ENCODE measurements at regions not wholly inside any gene's neighbourhood (a gene's known extent, or its start where the extent isn't known, plus 50 kb on each side); places are given as distances from the start of the nearest gene placed in this dataset.

DNA sequence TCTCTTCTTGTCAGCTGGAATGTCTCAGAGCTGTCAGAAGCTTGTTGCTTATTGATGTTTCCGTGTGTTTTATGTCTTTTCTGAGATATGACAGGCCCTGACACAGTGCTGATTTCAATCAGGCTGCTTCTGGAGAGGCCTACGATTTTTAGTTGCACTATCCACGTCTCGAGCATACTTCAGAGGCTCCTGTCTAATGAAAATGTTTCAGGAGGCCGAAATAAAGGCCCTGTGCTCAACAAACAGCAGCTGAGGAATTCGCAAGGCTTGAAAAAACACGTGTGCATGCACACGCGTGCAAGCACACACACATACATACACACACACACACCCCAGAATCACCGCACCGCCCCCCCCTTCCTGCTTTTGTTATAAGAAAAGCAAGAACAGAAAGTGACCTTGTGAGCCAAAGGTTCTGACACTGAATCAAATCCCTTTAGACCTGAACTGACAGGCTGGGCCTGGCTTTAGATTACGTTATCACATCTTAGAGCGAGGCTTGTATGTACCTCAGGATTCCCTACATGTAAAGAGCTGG is 296.6 kb downstream of the NR2F2 start:
- no peak overlapping the region for H3K27ac ChIP-seq (replicated peaks; ENCODE audit: low read length)
- H3K18ac ChIP-seq (ENCODE audit: low read length): no peak overlapping the region
- no peak overlapping the region for H4K91ac ChIP-seq (ENCODE audit: low read depth, low read length, poor library complexity)
- no peak overlapping the region for H3K4me2 ChIP-seq (ENCODE audit: insufficient read depth, low read length, poor library complexity, severe bottlenecking)
- H2AFZ ChIP-seq (ENCODE audit: low read length): peak overlapping the region; percentile 25
- H2AK5ac ChIP-seq (ENCODE audit: low read depth, low read length): no peak overlapping the region
- no peak overlapping the region for H3K4ac ChIP-seq (ENCODE audit: low read length)
- no peak overlapping the region for H3K23ac ChIP-seq (ENCODE audit: low read depth, low read length, poor library complexity)
- no peak overlapping the region for H2BK5ac ChIP-seq (ENCODE audit: low read length)
- no peak overlapping the region for H2BK120ac ChIP-seq (ENCODE audit: low read depth, low read length)
- no peaks in the 10 kb centered on the region for H3K9me3 ChIP-seq (replicated peaks in 1 of 2; ENCODE audit: control insufficient read depth in 2 of 2, insufficient read depth in 1 of 2, low read depth in 1 of 2, low read length in 2 of 2)
- H3K36me3 ChIP-seq (replicated peaks in 1 of 2; ENCODE audit: control insufficient read depth in 2 of 2, insufficient read depth in 2 of 2, low read length in 2 of 2): no peaks in the 10 kb centered on the region
- H3K14ac ChIP-seq (ENCODE audit: low read length): no peak overlapping the region
- H3K4me1 ChIP-seq (ENCODE audit: control insufficient read depth in 2 of 2, insufficient read depth in 1 of 2, low read depth in 1 of 2, low read length in 2 of 2): peaks cover 0 to 6% of the 10 kb centered on the region in 2 donors
- no peak overlapping the region for H2BK12ac ChIP-seq (ENCODE audit: low read length)
- H3K79me1 ChIP-seq (ENCODE audit: low read depth, low read length): no peaks in the 10 kb centered on the region
- no CpG with 5 or more reads among the region's 13 CpGs for WGBS, 2 donors (ENCODE audit: extremely low coverage in 2 of 2, insufficient read length in 2 of 2, insufficient replicate concordance in 1 of 2)
- H3K9ac ChIP-seq (ENCODE audit: low read depth, low read length, poor library complexity): no peak overlapping the region
- H2BK15ac ChIP-seq (ENCODE audit: low read length): no peak overlapping the region
- peak overlapping the region in 1 of 2 donors; percentile 4 for H3K4me3 ChIP-seq (ENCODE audit: low read length in 2 of 2)
- H4K8ac ChIP-seq (ENCODE audit: low read depth, low read length): no peak overlapping the region
- H3K27me3 ChIP-seq (ENCODE audit: control insufficient read depth in 3 of 3, insufficient read depth in 3 of 3, low read depth in 1 of 3, low read length in 3 of 3): no peaks in the 10 kb centered on the region
- no peak for DNase-seq (ENCODE audit: low spot score)

GRCh38 chr15:96629511-96629910 is 299.0 kb downstream of the NR2F2 start:
- Histone ChIP-seq H4K91ac (ENCODE audit: low read depth, low read length, poor library complexity) (no peak overlapping the region), H2BK120ac (ENCODE audit: low read depth, low read length) (no peak overlapping the region), H3K9ac (ENCODE audit: low read depth, low read length, poor library complexity) (no peak overlapping the region), H2AFZ (ENCODE audit: low read length) (no peak overlapping the region), H3K79me1 (ENCODE audit: low read depth, low read length) (no peaks in the 10 kb centered on the region), H3K23ac (ENCODE audit: low read depth, low read length, poor library complexity) (no peak overlapping the region), H3K36me3 (replicated peaks in 1 of 2; ENCODE audit: control insufficient read depth in 2 of 2, insufficient read depth in 2 of 2, low read length in 2 of 2) (no peaks in the 10 kb centered on the region), H3K14ac (ENCODE audit: low read length) (no peak overlapping the region), H4K8ac (ENCODE audit: low read depth, low read length) (no peak overlapping the region), H3K4me2 (ENCODE audit: insufficient read depth, low read length, poor library complexity, severe bottlenecking) (no peak overlapping the region), H3K27me3 (ENCODE audit: control insufficient read depth in 3 of 3, insufficient read depth in 3 of 3, low read depth in 1 of 3, low read length in 3 of 3) (no peaks in the 10 kb centered on the region), H3K4me1 (ENCODE audit: control insufficient read depth in 2 of 2, insufficient read depth in 1 of 2, low read depth in 1 of 2, low read length in 2 of 2) (peaks cover 0 to 6% of the 10 kb centered on the region in 2 donors), H3K9me3 (replicated peaks in 1 of 2; ENCODE audit: control insufficient read depth in 2 of 2, insufficient read depth in 1 of 2, low read depth in 1 of 2, low read length in 2 of 2) (no peaks in the 10 kb centered on the region), H2BK12ac (ENCODE audit: low read length) (no peak overlapping the region), H3K4me3 (ENCODE audit: low read length in 2 of 2) (no peak overlapping the region), H2BK5ac (ENCODE audit: low read length) (no peak overlapping the region), H2AK5ac (ENCODE audit: low read depth, low read length) (no peak overlapping the region), H2BK15ac (ENCODE audit: low read length) (no peak overlapping the region), H3K18ac (ENCODE audit: low read length) (no peak overlapping the region), H3K27ac (replicated peaks; ENCODE audit: low read length) (no peak overlapping the region), H3K4ac (ENCODE audit: low read length) (no peak overlapping the region)
- WGBS, 2 donors (ENCODE audit: extremely low coverage in 2 of 2, insufficient read length in 2 of 2, insufficient replicate concordance in 1 of 2): no CpG with 5 or more reads among the region's 4 CpGs
- DNase-seq (ENCODE audit: low spot score): no peak

DNA sequence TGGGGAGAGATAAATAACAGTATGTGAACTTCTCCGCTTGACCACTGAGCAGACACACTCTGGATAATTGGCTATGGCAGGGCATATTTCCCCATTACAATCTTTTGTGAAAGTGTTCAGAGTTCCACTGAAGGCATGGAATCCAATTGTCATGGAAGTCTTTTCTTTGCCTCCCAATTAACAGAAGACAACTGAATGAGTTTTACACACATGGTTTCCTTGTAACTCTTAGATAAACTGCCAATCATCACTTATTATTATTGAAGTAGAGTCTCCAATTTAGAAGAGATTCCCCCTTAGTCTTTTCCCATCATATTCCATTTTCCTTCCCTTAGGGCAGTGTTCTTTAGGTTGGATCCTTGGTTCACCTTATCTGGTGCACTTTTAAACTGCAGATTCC is 308.3 kb downstream of the NR2F2 start:
- Histone ChIP-seq H3K18ac (ENCODE audit: low read length) (no peak overlapping the region), H3K27ac (replicated peaks; ENCODE audit: low read length) (no peak overlapping the region), H2BK12ac (ENCODE audit: low read length) (no peak overlapping the region), H2BK5ac (ENCODE audit: low read length) (no peak overlapping the region), H3K4me1 (ENCODE audit: control insufficient read depth in 2 of 2, insufficient read depth in 1 of 2, low read depth in 1 of 2, low read length in 2 of 2) (peaks cover 0 to 1% of the 10 kb centered on the region in 2 donors), H3K9ac (ENCODE audit: low read depth, low read length, poor library complexity) (no peak overlapping the region), H4K8ac (ENCODE audit: low read depth, low read length) (no peak overlapping the region), H4K91ac (ENCODE audit: low read depth, low read length, poor library complexity) (no peak overlapping the region), H3K79me1 (ENCODE audit: low read depth, low read length) (no peaks in the 10 kb centered on the region), H2AK5ac (ENCODE audit: low read depth, low read length) (no peak overlapping the region), H3K36me3 (replicated peaks in 1 of 2; ENCODE audit: control insufficient read depth in 2 of 2, insufficient read depth in 2 of 2, low read length in 2 of 2) (no peaks in the 10 kb centered on the region), H2AFZ (ENCODE audit: low read length) (no peak overlapping the region), H3K14ac (ENCODE audit: low read length) (no peak overlapping the region), H3K4me3 (ENCODE audit: low read length in 2 of 2) (no peak overlapping the region), H3K4ac (ENCODE audit: low read length) (no peak overlapping the region), H3K9me3 (replicated peaks in 1 of 2; ENCODE audit: control insufficient read depth in 2 of 2, insufficient read depth in 1 of 2, low read depth in 1 of 2, low read length in 2 of 2) (no peaks in the 10 kb centered on the region), H3K4me2 (ENCODE audit: insufficient read depth, low read length, poor library complexity, severe bottlenecking) (no peak overlapping the region), H2BK120ac (ENCODE audit: low read depth, low read length) (no peak overlapping the region), H3K23ac (ENCODE audit: low read depth, low read length, poor library complexity) (no peak overlapping the region), H3K27me3 (ENCODE audit: control insufficient read depth in 3 of 3, insufficient read depth in 3 of 3, low read depth in 1 of 3, low read length in 3 of 3) (no peaks in the 10 kb centered on the region), H2BK15ac (ENCODE audit: low read length) (no peak overlapping the region)
- DNase-seq (ENCODE audit: low spot score): no peak
- no CpG with 5 or more reads among the region's 1 CpG for WGBS, 2 donors (ENCODE audit: extremely low coverage in 2 of 2, insufficient read length in 2 of 2, insufficient replicate concordance in 1 of 2)

DNA sequence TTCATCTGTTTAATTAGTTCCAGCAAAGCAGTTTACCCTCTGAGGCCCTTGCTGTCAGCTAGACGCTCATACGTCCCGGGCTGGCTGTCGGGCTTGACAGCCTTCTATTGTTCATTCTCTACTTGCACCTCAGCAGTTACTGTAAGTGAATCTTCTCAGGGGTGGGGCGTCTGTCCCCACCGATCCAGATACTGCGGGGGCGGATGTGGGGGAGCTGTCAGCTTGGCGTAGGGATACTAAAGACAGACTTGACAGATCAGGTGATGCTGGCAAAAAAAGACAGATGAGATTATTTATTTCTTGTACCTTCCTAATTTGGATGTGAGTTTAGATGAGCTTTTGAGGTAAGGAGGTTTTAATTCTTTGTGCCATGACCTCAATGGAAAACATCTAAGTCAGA is 315.3 kb downstream of the NR2F2 start:
- Histone ChIP-seq H2BK120ac (ENCODE audit: low read depth, low read length) (no peak overlapping the region), H4K91ac (ENCODE audit: low read depth, low read length, poor library complexity) (no peak overlapping the region), H2BK5ac (ENCODE audit: low read length) (no peak overlapping the region), H3K14ac (ENCODE audit: low read length) (no peak overlapping the region), H3K36me3 (replicated peaks in 1 of 2; ENCODE audit: control insufficient read depth in 2 of 2, insufficient read depth in 2 of 2, low read length in 2 of 2) (no peaks in the 10 kb centered on the region), H3K79me1 (ENCODE audit: low read depth, low read length) (no peaks in the 10 kb centered on the region), H2AK5ac (ENCODE audit: low read depth, low read length) (no peak overlapping the region), H3K4me3 (ENCODE audit: low read length in 2 of 2) (no peak overlapping the region), H2BK12ac (ENCODE audit: low read length) (no peak overlapping the region), H3K18ac (ENCODE audit: low read length) (no peak overlapping the region), H3K27me3 (ENCODE audit: control insufficient read depth in 3 of 3, insufficient read depth in 3 of 3, low read depth in 1 of 3, low read length in 3 of 3) (no peaks in the 10 kb centered on the region), H3K4ac (ENCODE audit: low read length) (no peak overlapping the region), H3K4me1 (ENCODE audit: control insufficient read depth in 2 of 2, insufficient read depth in 1 of 2, low read depth in 1 of 2, low read length in 2 of 2) (no peaks in the 10 kb centered on the region), H3K4me2 (ENCODE audit: insufficient read depth, low read length, poor library complexity, severe bottlenecking) (no peak overlapping the region), H2AFZ (ENCODE audit: low read length) (no peak overlapping the region), H2BK15ac (ENCODE audit: low read length) (no peak overlapping the region), H3K27ac (replicated peaks; ENCODE audit: low read length) (no peak overlapping the region), H3K9me3 (replicated peaks in 1 of 2; ENCODE audit: control insufficient read depth in 2 of 2, insufficient read depth in 1 of 2, low read depth in 1 of 2, low read length in 2 of 2) (no peaks in the 10 kb centered on the region), H3K23ac (ENCODE audit: low read depth, low read length, poor library complexity) (no peak overlapping the region), H3K9ac (ENCODE audit: low read depth, low read length, poor library complexity) (no peak overlapping the region), H4K8ac (ENCODE audit: low read depth, low read length) (no peak overlapping the region)
- no peak for DNase-seq (ENCODE audit: low spot score)
- WGBS, 2 donors (ENCODE audit: extremely low coverage in 2 of 2, insufficient read length in 2 of 2, insufficient replicate concordance in 1 of 2): no CpG with 5 or more reads among the region's 9 CpGs
